Endodermal cell (in vitro differentiated cells): ENCODE measurements at regions not wholly inside any gene's neighbourhood (a gene's known extent, or its start where the extent isn't known, plus 50 kb on each side); places are given as distances from the start of the nearest gene placed in this dataset.

ENCODE experiments used
- DNase-seq: peaks from one replicate; pipeline ENCODE4 v3.0.0-alpha.2; 2017
- H3K27ac ChIP-seq: 2 replicates; pipeline ENCODE4 v1.5.1; 2013; ENCODE audit warnings: mild to moderate bottlenecking, low read depth, low read length, moderate library complexity
- H3K27me3 ChIP-seq: 2 replicates; pipeline ENCODE4 v1.6.1; 2013; ENCODE audit warnings: mild to moderate bottlenecking, low read length, moderate library complexity; ENCODE audit not compliant: insufficient read depth, control insufficient read depth, poor library complexity, severe bottlenecking
- H3K36me3 ChIP-seq: 2 replicates; pipeline ENCODE4 v1.7.0; 2013; ENCODE audit warnings: mild to moderate bottlenecking, low read length, moderate library complexity; ENCODE audit not compliant: control insufficient read depth, insufficient read depth
- H3K4me1 ChIP-seq: one replicate; pipeline ENCODE4 v1.7.0; 2013; ENCODE audit warnings: low read length; ENCODE audit not compliant: control insufficient read depth, insufficient read depth
- H3K4me3 ChIP-seq: 2 replicates; pipeline ENCODE4 v1.5.1; 2013; ENCODE audit warnings: mild to moderate bottlenecking, low read length, moderate library complexity
- H3K9ac ChIP-seq: 2 replicates; pipeline ENCODE4 v1.6.1; 2013; ENCODE audit warnings: mild to moderate bottlenecking, low read length, moderate library complexity; ENCODE audit not compliant: poor library complexity, severe bottlenecking; ENCODE audit errors: extremely low read depth
- H3K9me3 ChIP-seq: 2 replicates; pipeline ENCODE4 v1.6.1; 2013; ENCODE audit warnings: mild to moderate bottlenecking, low read length, moderate library complexity; ENCODE audit not compliant: control insufficient read depth
- H3K27ac Mint-ChIP-seq: 2 replicates; pipeline ENCODE4 v1.8.0; 2020; ENCODE audit warnings: mixed read lengths
- H3K27me3 Mint-ChIP-seq: 2 replicates; pipeline ENCODE4 v1.8.0; 2021; ENCODE audit warnings: mild to moderate bottlenecking, mixed read lengths; ENCODE audit not compliant: insufficient read depth
- H3K36me3 Mint-ChIP-seq: 2 replicates; pipeline ENCODE4 v1.8.0; 2020; ENCODE audit warnings: low read depth, mixed read lengths
- H3K4me1 Mint-ChIP-seq: 2 replicates; pipeline ENCODE4 v1.8.0; 2020; ENCODE audit warnings: mixed read lengths
- H3K4me3 Mint-ChIP-seq: 2 replicates; pipeline ENCODE4 v1.8.0; 2020; ENCODE audit warnings: mild to moderate bottlenecking, moderate library complexity, mixed read lengths
- H3K9me3 Mint-ChIP-seq: 2 replicates; pipeline ENCODE4 v1.8.0; 2020; ENCODE audit warnings: mild to moderate bottlenecking, mixed read lengths
- WGBS, 2 experiments: methylation state at CpG; one replicate each; pipeline versions ENCODE4 v1.1.5 to v1.1.7; 2013; ENCODE audit warnings: missing lambda C conversion rate in 2 of 2, mixed read lengths in 1 of 2; ENCODE audit not compliant: insufficient coverage in 1 of 2, insufficient read length in 1 of 2; 5-methylcytosine and 5-hydroxymethylcytosine counted together
- TF ChIP-seq, protein P1 (sequence below): fragments of 200-600 bp; sonication (generic); conservative IDR thresholded peaks from 2 replicates; pipeline ENCODE4 v1.5.0; 2021; ENCODE audit warnings: antibody characterized with exemption, mild to moderate bottlenecking

DNA sequence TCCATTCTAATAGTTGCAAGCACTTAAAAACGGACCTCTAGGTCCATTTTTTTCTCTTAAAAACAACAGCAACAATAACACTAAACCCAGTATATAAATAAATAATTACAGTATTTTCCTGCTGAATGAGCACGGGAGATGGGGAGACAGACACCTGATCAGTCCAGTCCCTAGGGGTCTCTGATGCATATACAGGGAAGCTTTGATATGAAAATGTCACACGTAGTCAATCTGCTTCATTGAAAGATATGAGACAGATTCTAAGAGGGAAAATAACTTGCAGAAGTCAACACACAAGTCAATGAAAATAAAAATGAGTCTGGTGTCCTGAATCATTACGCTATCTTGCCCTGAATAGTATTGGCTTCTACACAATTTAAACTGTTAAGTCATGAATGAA, 523.3 kb upstream of the SLC8A1 start:
- H3K4me1 ChIP-seq: no peaks in the 10 kb centered on the region
- peaks cover 9% of the 10 kb centered on the region for H3K9me3 Mint-ChIP-seq
- no peak overlapping the region for H3K4me3 Mint-ChIP-seq
- H3K27me3 Mint-ChIP-seq: no peaks in the 10 kb centered on the region
- no peak overlapping the region for H3K27ac ChIP-seq
- no peaks in the 10 kb centered on the region for H3K36me3 Mint-ChIP-seq
- DNase-seq: no peak
- H3K4me3 ChIP-seq: no peak overlapping the region
- H3K4me1 Mint-ChIP-seq: no peaks in the 10 kb centered on the region
- no peaks in the 10 kb centered on the region for H3K36me3 ChIP-seq
- H3K9me3 ChIP-seq: no peaks in the 10 kb centered on the region
- no peak overlapping the region for H3K27ac Mint-ChIP-seq
- no peaks in the 10 kb centered on the region for H3K27me3 ChIP-seq
- TF ChIP-seq, protein P1, sequence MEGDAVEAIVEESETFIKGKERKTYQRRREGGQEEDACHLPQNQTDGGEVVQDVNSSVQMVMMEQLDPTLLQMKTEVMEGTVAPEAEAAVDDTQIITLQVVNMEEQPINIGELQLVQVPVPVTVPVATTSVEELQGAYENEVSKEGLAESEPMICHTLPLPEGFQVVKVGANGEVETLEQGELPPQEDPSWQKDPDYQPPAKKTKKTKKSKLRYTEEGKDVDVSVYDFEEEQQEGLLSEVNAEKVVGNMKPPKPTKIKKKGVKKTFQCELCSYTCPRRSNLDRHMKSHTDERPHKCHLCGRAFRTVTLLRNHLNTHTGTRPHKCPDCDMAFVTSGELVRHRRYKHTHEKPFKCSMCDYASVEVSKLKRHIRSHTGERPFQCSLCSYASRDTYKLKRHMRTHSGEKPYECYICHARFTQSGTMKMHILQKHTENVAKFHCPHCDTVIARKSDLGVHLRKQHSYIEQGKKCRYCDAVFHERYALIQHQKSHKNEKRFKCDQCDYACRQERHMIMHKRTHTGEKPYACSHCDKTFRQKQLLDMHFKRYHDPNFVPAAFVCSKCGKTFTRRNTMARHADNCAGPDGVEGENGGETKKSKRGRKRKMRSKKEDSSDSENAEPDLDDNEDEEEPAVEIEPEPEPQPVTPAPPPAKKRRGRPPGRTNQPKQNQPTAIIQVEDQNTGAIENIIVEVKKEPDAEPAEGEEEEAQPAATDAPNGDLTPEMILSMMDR: no peak
- no peak overlapping the region for H3K9ac ChIP-seq
- WGBS, 2 experiments: 96 to 100% methylated on average over 2 to 3 of the region's 4 CpGs

DNA sequence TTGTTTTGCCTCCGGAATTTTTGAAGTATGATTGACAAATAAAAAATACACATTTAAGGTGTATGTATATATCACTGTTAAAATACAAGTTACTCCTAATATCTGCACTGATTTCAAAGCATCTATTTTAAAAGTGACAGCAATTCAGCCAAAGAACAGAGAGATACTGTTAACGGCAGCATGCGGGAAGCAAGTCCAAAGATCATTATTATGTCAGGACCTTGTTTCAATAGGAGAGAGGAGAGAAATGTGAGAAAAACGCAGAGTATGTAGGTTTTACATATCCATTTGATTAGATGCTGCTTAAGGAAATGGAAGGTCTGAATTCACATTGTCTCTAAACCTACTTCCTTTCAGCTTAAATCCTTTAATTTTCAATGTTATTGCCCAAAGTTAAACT, 545.5 kb upstream of the SLC8A1 start:
- Histone ChIP-seq H3K27ac (no peak overlapping the region), H3K9me3 (no peaks in the 10 kb centered on the region), H3K27me3 (no peaks in the 10 kb centered on the region), H3K4me3 (no peak overlapping the region), H3K36me3 (no peaks in the 10 kb centered on the region), H3K4me1 (no peaks in the 10 kb centered on the region), H3K9ac (no peak overlapping the region)
- 88 to 93% methylated on average over 3 of the region's 4 CpGs for WGBS, 2 experiments
- TF ChIP-seq, protein P1: no peak
- Mint-ChIP-seq H3K4me1 (peaks cover 5% of the 10 kb centered on the region), H3K27ac (no peak overlapping the region), H3K4me3 (no peak overlapping the region), H3K27me3 (no peaks in the 10 kb centered on the region), H3K9me3 (no peaks in the 10 kb centered on the region), H3K36me3 (no peaks in the 10 kb centered on the region)
- DNase-seq: no peak

DNA sequence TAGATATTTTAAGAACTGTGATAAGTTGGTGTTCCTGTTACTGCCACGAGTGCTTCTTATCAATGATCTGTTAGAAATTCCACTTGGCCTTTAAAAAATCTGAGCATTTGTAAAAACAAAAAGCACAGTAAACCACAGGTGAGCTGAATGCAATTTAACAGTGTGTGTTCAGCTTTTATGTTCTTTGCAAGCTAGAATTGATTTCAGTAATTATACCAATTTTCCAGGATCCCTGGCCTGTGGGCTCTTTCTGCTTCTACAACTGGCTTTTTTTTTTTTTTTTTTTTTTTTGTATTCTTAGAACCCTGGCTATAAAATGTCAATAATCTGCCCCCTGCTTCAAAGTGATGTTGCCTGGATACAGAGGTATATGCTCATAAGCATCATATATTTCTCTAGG, 548.5 kb upstream of the SLC8A1 start:
- Histone ChIP-seq H3K9ac (no peak overlapping the region), H3K4me3 (no peak overlapping the region), H3K27me3 (no peaks in the 10 kb centered on the region), H3K27ac (no peak overlapping the region), H3K36me3 (no peaks in the 10 kb centered on the region), H3K9me3 (no peaks in the 10 kb centered on the region), H3K4me1 (no peaks in the 10 kb centered on the region)
- Mint-ChIP-seq H3K4me1 (peaks cover 11% of the 10 kb centered on the region), H3K4me3 (no peak overlapping the region), H3K36me3 (no peaks in the 10 kb centered on the region), H3K27ac (no peak overlapping the region), H3K9me3 (no peaks in the 10 kb centered on the region), H3K27me3 (no peaks in the 10 kb centered on the region)
- TF ChIP-seq, protein P1: no peak
- DNase-seq: no peak
- WGBS, 2 experiments: 80% methylated on average over 1 of the region's 1 CpG; no CpG with 5 or more reads in 1 of the 2 experiments
